HG02970 (cell line): ENCODE measurements at regions not wholly inside any gene's neighbourhood (a gene's known extent, or its start where the extent isn't known, plus 50 kb on each side); places are given as distances from the start of the nearest gene placed in this dataset.
"Not testable (repeated sequence)": the region's sequence is repeated elsewhere in the genome, so short reads cannot be mapped to it uniquely, and the experiment has no call there.

Source experiments
- ATAC-seq: cut with Tn5 transposase; IDR thresholded peaks from one replicate; pipeline ENCODE4 v1.9.1; 2021; ENCODE audit warnings: mild to moderate bottlenecking, moderate library complexity, moderate number of reproducible peaks; ENCODE audit not compliant: unreplicated experiment, low FRiP score

DNA sequence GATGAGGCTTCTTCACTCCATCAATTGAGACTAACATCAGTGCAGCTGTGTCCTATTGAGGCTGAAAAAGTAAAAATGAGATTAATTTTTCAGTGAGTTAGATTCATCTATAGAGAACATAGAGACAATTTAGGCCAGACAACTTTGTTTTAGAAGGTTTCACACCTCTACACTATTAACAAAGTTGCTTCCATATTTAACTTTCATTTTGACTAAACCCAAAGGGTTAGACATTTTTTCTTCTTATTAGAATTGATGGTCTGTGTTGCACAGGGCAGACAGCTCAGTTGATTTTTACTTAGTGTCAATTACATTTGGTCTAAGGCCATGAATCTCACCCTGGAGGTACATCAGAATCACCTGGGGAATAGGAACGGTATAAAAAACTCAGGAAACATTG lies 130.2 kb upstream of the NXPH2 start:
- no peak for ATAC-seq

DNA sequence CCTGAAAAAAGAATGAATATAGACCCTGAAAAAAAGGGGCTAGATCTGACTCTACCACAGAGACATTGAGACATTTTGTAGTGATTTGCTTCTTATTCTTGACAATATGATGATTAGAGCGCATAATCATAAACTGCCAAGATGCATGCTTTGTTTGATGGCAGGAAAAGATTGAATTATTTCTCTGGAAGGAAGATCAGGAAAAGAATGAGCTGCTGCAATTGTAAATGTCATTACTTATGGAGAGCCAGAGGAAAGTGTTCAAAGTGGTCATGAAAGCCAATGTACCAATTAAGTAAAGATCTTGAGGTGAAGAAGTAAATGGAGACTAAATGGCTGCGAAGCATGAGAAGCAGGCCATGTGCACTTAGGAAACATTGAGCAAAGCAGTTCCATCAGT lies 126.4 kb upstream of the NXPH2 start:
- ATAC-seq: no peak

DNA sequence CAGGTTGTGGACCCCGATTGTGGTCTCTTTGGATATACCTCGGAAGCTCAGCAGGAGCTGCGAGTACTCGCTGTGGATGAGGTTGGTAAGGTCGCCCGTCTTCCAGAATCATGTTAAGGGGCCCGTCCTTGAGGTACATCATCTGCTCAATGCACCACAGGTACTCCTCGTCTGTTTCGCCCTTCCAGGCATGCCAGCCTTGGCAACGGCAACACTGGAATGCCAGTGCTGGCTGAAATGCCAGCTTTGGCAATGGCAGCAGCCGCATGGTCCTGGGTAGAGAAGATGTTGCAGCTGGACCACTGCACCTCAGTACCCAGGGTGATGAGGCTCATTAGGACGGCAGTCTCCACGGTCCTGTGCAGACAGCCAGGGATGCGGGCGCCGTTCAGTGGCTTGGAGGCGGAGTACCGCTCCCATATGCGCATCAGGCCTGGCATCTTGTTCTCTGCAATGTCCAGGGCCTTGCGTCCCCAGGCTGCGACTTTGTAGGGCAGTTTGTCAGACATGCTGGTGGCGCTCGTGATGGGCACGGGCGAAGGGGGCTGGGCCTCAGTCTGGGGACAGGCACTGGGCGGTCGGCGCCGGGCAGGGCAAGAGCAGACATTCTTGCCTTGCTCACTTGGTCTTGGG lies 122.2 kb upstream of the NXPH2 start:
- no peak for ATAC-seq

DNA sequence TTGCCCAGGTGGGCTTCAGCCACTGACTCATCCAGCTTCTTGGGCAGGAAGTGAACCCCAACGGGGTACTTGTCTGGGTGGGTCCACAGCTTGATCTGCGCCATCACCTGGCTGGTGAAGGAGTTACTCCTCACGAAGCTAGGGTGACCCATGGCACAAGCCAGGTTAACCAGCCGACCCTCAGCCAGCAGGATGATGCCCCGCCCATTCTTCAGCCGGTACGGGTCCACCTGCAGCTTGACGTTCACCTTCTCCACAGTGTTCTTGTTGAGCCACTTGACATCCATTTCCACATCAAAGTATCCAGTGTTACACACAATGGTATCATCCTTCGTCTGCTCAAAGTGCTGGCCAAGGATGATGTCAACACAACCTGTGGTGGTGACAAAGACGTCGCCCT lies 121.3 kb upstream of the NXPH2 start:
- ATAC-seq: no peak

DNA sequence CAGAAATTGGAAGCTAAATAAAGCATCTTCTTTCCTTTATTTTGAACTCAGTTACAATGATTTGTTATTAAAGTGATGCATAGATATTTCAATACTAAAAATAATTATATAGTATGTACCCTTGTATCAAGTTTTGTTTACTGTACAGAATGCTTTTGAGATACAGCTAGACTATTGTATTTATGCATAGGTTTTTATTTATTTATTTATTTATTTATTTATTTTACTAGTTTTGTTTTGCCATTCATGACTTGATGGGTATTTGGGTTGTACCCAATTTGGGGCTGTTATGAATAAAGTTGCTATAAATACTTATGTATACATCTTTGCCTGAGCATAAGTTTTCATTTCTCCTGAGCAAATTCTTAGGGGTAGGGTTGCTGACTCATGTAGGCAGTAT lies 118.7 kb upstream of the NXPH2 start:
- ATAC-seq: no peak

DNA sequence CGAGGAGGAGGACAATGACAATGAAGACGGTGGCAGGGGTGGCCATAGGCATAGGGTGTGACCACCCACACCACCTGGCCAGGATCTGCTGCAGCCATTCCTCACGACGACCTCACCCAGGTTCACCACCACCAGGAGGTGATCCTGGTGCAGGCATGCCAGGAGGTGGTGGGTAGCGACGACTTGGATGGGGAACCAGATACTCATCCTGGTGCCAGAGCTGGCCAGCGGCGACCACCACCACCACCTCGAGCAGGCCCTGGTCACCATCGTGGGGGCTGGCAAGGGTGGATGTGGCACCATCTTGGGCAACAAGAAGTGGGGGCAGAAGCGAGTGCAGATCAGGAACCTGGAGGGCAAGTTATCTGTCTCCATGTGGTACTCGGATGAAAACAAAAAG lies 117.1 kb upstream of the NXPH2 start:
- ATAC-seq: no peak

DNA sequence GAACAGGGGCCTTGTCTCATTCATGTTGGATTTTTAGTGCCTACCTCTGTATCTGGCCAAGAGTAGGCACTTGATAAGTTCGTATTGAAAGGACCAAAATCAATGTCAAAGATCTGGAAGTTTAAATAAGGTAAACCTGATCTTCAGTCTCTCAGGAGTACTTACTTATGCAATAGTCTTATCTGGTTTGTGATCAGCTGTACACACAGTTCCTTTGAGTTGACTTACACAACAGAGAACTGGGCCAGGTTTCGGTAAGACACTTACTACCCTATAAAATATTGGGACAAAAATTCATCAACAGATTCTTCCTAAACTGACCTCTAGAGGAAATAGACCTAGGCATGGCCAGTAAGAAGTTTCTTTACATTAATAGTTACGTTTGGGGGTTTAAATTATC lies 113.6 kb upstream of the NXPH2 start:
- no peak for ATAC-seq

DNA sequence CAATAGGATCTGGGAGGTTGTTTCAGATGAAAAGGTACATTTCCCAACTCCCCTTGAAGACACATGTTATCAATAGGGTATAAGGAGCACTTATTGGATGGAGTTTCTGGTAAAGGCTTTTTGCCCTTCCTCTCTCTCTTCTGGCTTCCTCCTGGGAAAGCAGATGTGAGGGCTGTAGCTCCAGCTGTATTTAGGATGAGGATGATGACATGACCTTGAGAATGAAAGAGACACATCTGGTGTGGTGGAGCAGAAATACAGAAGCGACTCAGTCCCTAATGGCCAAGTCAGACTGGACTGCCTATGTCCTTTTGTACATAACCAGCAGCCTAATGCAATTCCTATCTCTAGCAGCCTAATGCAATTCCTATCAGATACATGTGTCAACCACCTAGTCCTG lies 100.9 kb upstream of the NXPH2 start:
- ATAC-seq: no peak

DNA sequence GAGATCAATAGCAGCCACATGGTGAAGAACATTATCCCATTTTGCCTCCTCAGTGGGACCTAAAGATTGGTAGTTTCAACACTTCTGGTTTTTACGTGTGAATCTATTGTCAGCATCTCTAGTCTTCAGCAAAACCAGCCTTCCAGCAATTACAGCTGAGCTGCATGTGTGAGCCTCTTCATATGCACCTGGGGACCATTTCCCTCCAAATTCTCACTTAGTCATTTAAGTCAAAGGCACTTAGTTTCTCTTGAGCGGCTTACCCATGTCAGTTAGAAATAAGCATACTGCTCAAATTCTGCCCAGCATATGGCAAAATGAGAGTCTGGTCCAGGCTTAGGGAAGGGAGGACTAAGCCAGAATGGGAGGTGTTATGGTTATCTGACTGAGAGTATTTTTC lies 99.7 kb upstream of the NXPH2 start:
- ATAC-seq: no peak

DNA sequence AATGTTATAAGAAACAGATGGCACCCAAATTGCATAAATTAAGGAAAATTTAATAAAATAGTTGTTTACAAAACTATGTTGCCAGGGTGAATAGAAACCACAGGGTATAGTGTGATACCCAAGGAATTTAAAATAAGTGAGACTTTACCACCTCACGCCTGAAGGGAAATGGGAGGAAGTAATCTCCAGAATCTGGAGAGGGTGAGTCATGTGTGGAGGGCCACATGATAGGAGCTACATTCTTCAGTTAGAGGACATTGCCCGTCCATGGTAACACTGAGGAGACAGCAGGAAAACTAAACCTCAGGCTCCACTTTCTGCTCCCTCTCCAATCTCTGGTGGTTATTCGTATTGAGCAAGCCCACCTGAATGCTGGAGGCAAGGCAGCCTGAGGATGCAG lies 97.2 kb upstream of the NXPH2 start:
- no peak for ATAC-seq

DNA sequence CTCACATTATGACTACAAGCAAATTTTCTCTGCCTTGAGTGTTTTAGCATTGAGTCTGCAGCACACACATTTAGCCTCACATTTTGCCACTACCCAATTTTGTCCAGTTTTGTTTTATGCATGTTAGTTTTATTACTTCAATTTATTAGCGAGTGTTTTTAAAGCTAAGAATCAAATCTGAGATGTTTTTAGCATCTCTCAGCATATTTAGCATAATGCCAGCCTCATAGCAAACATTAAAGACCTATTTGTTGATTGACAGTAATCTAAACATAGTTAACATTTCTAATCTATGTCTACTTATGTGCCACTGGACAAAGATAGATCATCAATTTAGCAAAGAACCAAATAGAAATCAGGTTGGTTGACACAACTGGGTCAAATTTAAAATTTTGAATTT lies 94.1 kb upstream of the NXPH2 start:
- ATAC-seq: no peak

DNA sequence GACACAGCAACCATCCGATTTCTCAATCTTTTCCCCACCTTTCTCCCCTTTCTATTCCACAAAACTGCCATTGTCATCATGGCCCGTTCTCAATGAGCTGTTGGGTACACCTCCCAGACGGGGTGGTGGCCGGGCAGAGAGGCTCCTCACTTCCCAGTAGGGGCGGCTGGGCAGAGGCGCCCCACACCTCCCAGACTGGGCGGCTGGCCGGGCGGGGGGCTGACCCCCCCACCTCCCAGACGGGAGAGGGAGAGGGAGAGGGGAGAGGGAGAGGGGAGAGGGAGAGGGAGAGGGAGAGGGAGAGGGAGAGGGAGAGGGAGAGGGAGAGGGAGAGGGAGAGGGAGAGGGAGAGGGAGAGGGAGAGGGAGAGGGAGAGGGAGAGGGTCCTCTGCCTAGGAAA lies 91.9 kb upstream of the NXPH2 start:
- ATAC-seq: not testable (repeated sequence)

DNA sequence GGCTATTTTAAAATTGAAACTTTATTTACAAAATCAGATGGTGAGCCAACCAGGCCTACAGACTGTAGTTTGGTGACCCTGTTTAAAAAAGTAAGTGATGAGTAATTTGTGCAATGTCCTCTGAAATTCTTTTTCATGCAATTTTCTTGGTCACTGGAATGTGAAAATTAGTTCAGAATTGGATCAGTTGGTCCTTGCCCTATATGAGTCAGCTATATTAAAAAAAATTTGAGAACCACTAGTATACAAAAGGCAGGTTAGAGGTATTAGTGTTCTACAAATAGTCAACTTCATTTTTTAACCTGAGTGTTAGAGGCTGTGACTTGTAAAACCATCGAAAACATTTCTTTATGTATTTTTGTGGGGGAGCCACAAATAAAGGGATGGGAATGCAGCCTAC lies 91.1 kb upstream of the NXPH2 start:
- no peak for ATAC-seq

DNA sequence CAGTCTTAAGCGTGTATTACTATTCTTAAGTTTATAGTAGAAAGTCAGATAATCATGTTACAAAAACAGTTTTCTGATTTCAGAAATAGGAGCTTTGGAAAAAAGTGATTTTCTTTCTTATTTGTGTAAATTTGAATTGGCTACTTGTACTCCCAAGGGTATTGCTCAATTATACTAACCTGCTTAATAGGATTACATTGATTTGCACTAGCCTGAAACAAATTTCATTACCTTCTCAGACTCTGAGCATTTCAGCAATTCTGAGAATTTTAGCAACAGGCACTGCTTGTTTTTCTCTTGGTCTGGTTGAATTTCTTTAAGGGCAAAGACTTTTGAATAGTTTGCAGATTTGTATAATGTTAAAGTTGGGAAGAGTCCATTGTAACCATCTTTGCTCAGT lies 87.2 kb upstream of the NXPH2 start:
- no peak for ATAC-seq

DNA sequence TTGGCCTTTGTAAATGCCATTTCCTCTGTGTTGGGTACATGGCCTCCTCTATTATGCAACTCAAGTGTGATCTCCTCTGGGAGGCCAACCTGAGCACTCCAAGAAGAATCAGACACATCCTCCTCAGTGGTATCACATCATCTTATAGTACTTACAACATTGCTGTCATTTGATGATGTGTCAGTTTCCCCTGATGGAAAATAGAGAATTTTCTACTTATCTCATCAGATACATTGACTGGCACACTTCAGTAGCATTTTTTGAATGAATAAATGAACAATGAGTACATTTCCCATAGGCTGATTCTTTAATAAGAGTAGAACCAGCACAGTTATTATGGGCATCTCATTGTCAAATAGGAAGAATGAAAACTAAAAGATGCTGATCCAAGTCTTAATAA lies 86.6 kb upstream of the NXPH2 start:
- ATAC-seq: no peak

DNA sequence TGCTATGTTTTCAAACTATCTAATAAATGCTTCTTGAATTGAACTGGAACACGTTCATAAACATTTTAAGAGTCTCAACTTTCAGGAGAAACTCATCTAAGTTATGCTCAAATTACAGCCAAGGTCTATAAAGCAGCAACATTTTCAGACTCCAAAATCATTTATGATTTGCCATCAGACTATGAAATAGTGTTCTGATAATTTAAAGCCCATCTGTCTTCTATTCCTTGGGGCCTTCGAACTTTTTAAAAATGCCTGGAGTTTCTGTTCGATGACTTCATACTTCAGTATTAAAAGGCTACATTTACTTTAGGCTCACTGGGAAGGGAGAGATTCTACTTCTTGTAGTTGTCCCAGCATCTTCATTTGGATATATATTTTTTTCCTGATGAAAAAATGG lies 73.6 kb upstream of the NXPH2 start:
- ATAC-seq: no peak

DNA sequence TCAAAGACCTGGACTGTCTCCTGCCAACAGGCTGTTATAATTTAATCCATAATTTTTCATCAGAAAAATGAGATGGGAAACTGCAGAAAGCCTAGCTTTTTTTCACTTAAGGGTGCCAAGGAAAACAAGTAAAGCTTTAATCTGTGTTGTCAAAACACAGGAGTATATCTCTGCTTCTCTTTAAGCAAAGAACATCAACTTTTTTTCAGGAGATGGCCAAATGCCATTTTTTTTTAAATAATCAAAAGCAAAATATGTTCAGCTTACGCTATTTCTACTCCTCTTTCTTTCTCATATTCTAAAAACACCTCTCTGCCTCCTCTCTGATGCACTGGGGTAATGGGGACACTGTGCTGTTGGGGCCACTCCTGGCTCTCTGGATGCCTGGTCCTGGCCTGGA lies 73.1 kb upstream of the NXPH2 start:
- no peak for ATAC-seq

DNA sequence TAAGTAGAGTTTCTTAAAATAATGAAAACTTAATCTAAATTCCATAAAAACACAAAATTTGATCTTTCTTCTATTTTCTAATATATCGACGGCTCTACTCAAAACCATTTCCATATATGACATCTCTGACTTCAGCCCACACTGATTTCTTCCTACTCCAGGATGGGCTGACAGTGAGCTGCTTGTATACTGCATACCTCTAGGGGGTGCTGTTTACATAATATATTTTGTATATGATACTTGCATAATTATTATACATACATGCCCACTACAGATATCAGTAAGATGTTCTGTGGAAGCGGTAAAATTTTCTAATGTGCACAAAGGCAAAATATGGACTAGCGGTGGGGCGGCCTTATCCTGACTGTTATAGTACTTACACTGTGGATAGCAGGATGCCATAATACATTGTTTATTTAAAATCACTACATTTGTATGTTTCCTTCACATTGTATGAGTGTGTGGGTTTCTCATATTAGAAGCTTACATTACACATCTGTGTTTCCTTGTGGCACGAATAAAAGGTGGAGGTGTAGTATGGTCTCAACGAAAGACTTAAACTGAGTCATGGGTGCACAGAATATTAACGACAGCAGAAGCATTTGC lies 66.1 kb upstream of the NXPH2 start:
- no peak for ATAC-seq

DNA sequence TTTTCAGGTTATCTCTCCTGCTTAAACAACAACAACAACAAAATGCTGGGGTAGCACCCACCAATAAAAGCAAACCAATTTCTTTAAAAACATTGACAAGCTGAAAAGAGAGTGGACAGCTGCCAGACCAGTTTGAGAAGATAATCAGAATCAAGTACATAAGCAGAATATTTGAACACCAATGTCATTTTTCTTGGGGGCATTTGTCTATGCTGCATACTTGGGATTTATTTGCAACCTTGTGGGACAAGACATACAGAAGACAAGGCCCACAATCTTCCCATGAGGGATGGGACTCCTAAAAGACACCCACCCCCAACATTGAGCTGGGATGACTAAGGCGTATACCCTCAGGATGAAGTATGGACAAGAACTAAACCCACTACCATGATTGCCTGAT lies 62.2 kb upstream of the NXPH2 start:
- ATAC-seq: no peak

DNA sequence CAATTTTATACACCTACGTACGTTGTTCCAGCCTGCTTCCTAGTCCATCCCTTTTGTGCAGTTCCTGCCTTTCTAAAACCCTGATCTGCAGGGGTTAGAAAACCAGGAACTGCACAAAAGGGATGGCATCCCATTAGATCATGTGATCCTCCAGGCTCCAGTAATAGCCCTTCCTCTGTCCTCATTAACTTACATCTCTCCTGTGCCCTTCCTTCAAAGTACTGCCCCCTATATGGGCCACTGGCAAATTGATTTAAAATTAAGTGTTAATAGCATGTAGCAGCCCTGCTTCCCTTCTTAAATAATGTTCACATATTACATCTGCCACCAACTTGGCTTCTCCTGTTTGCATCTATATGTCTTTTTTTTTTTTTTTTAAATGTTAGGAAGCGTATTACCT lies 61.3 kb upstream of the NXPH2 start:
- no peak for ATAC-seq

DNA sequence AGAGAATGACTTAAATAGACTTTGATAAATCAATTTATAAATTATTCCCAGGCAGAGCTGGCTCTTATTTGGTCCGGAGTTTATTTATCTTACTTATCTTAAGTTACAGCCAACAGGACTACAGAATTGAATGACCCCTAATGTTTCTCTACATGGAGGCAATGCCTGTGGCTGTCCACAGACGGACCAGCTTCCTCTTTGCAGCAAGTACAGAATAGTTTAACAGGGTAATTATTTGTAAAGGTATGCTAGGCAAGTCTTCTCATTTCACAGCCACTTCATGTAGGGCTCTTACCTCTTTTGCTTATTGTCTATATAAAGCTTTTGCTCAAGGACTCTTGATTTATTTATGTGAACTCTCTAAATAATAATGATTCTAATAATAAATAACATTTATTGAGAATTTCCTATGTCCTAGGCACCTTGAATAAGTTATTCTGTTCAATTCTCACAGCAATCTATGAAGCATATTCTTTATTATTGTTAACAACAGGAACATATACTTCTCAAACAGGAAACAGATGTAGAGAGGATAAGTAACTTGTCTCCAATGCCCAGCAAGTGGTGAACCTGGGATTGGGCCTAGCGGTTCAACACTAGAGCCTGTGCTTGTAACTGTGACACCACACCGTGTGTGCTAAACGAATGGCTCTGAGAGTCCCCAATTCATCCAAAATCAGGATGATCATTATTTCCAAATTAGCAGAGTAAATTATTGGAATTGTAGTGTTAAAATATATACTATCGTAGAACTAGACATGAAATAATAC lies 58.8 kb upstream of the NXPH2 start:
- no peak for ATAC-seq

DNA sequence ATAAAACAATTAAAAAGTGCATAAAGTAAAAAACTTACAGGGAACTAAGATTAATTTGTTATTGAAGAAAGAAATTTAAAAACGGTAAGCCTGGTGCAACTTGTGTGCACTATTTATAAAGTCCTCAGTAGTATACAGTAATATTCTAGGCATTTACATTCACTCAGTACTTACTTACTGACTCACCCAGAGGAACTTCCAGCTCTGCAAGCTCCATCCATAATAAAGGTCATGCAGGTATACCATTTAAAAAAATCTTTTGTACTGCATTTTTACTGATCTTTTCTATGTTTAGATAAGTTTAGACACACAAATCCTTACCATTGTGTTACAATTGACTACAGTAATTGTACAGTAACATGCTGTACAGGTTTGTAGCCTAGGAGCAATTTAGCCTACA lies 51.5 kb upstream of the NXPH2 start:
- no peak for ATAC-seq
